ENCODE measurements at regions not wholly inside any gene's neighbourhood (a gene's known extent, or its start where the extent isn't known, plus 50 kb on each side); places are given as distances from the start of the nearest gene placed in this dataset.

GRCh38 chr21:27447843-27448242 lies 481.0 kb upstream of the ADAMTS5 start:
- TF ChIP-seq EZH2 (IDR thresholded peaks at IDR 0.05; ENCODE audit: borderline replicate concordance, low read depth, low read length, severe bottlenecking) (no peak), CTCF (IDR thresholded peaks at IDR 0.05; ENCODE audit: borderline replicate concordance, extremely low read depth, low read length, poor library complexity, severe bottlenecking) (no peak)
- Histone ChIP-seq H3K9me3 (ENCODE audit: insufficient read depth, low read length, severe bottlenecking) (no peaks in the 10 kb centered on the region), H3K27me3 (ENCODE audit: insufficient read depth, low read length, poor library complexity) (no peaks in the 10 kb centered on the region), H3K4me2 (ENCODE audit: insufficient read depth, low read length) (no peak overlapping the region), H3K9ac (ENCODE audit: low read depth, low read length) (no peak overlapping the region), H3K4me1 (ENCODE audit: insufficient read depth, low read length) (no peaks in the 10 kb centered on the region), H3K36me3 (ENCODE audit: insufficient read depth, low read length) (no peaks in the 10 kb centered on the region), H3K27ac (ENCODE audit: low read length) (no peak overlapping the region), H3K4me3 (ENCODE audit: low read depth in 1 of 2, low read length in 2 of 2) (no peak overlapping the region), H4K20me1 (ENCODE audit: insufficient read depth, low read length) (no peaks in the 10 kb centered on the region), H3K79me2 (ENCODE audit: insufficient read depth, low read length) (no peaks in the 10 kb centered on the region), H2AFZ (ENCODE audit: low read depth, low read length) (no peak overlapping the region)
- no peak for ATAC-seq (ENCODE audit: insufficient read depth, low read depth)
- no peak for DNase-seq

GRCh38 chr21:27429710-27430341 lies 462.9 kb upstream of the ADAMTS5 start:
- Histone ChIP-seq H3K79me2 (ENCODE audit: insufficient read depth, low read length) (no peaks in the 10 kb centered on the region), H2AFZ (ENCODE audit: low read depth, low read length) (no peak overlapping the region)
- ATAC-seq (ENCODE audit: insufficient read depth, low read depth), result no peak

GRCh38 chr21:27426196-27426595 lies 459.3 kb upstream of the ADAMTS5 start:
- Histone ChIP-seq H4K20me1 (ENCODE audit: insufficient read depth, low read length) (no peaks in the 10 kb centered on the region), H3K36me3 (ENCODE audit: insufficient read depth, low read length) (no peaks in the 10 kb centered on the region), H3K4me1 (ENCODE audit: insufficient read depth, low read length) (peaks cover 19% of the 10 kb centered on the region), H3K4me3 (ENCODE audit: low read depth in 1 of 2, low read length in 2 of 2) (no peak overlapping the region), H3K27me3 (ENCODE audit: insufficient read depth, low read length, poor library complexity) (no peaks in the 10 kb centered on the region), H3K9me3 (ENCODE audit: insufficient read depth, low read length, severe bottlenecking) (no peaks in the 10 kb centered on the region), H3K27ac (ENCODE audit: low read length) (no peak overlapping the region), H3K9ac (ENCODE audit: low read depth, low read length) (no peak overlapping the region), H3K4me2 (ENCODE audit: insufficient read depth, low read length) (no peak overlapping the region), H3K79me2 (ENCODE audit: insufficient read depth, low read length) (no peaks in the 10 kb centered on the region), H2AFZ (ENCODE audit: low read depth, low read length) (no peak overlapping the region)
- no peak for TF ChIP-seq CTCF (IDR thresholded peaks at IDR 0.05; ENCODE audit: borderline replicate concordance, extremely low read depth, low read length, poor library complexity, severe bottlenecking)
- TF ChIP-seq EZH2 (IDR thresholded peaks at IDR 0.05; ENCODE audit: borderline replicate concordance, low read depth, low read length, severe bottlenecking), result no peak
- DNase-seq, result no peak
- no peak for ATAC-seq (ENCODE audit: insufficient read depth, low read depth)

More at GRCh38 chr21:27429710-27430341, 462.9 kb upstream of the ADAMTS5 start:
- Histone ChIP-seq H3K4me1 (ENCODE audit: insufficient read depth, low read length) (peaks cover 14% of the 10 kb centered on the region), H3K4me3 (ENCODE audit: low read depth in 1 of 2, low read length in 2 of 2) (no peak overlapping the region), H3K9me3 (ENCODE audit: insufficient read depth, low read length, severe bottlenecking) (no peaks in the 10 kb centered on the region), H3K4me2 (ENCODE audit: insufficient read depth, low read length) (no peak overlapping the region), H3K36me3 (ENCODE audit: insufficient read depth, low read length) (no peaks in the 10 kb centered on the region), H4K20me1 (ENCODE audit: insufficient read depth, low read length) (no peaks in the 10 kb centered on the region), H3K27ac (ENCODE audit: low read length) (no peak overlapping the region), H3K9ac (ENCODE audit: low read depth, low read length) (no peak overlapping the region), H3K27me3 (ENCODE audit: insufficient read depth, low read length, poor library complexity) (no peaks in the 10 kb centered on the region)
- no peak for DNase-seq
- TF ChIP-seq EZH2 (IDR thresholded peaks at IDR 0.05; ENCODE audit: borderline replicate concordance, low read depth, low read length, severe bottlenecking) (no peak), CTCF (IDR thresholded peaks at IDR 0.05; ENCODE audit: borderline replicate concordance, extremely low read depth, low read length, poor library complexity, severe bottlenecking) (no peak)
